ENCODE measurements at regions not wholly inside any gene's neighbourhood (a gene's known extent, or its start where the extent isn't known, plus 50 kb on each side); places are given as distances from the start of the nearest gene placed in this dataset.

GRCh38 chr11:80621871-80622270, 1181.0 kb upstream of the TENM4 start:
- TF ChIP-seq, protein P1, sequence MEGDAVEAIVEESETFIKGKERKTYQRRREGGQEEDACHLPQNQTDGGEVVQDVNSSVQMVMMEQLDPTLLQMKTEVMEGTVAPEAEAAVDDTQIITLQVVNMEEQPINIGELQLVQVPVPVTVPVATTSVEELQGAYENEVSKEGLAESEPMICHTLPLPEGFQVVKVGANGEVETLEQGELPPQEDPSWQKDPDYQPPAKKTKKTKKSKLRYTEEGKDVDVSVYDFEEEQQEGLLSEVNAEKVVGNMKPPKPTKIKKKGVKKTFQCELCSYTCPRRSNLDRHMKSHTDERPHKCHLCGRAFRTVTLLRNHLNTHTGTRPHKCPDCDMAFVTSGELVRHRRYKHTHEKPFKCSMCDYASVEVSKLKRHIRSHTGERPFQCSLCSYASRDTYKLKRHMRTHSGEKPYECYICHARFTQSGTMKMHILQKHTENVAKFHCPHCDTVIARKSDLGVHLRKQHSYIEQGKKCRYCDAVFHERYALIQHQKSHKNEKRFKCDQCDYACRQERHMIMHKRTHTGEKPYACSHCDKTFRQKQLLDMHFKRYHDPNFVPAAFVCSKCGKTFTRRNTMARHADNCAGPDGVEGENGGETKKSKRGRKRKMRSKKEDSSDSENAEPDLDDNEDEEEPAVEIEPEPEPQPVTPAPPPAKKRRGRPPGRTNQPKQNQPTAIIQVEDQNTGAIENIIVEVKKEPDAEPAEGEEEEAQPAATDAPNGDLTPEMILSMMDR (IDR thresholded peaks at IDR 0.05), result no peak
- TF ChIP-seq POLR2A (IDR thresholded peaks at IDR 0.05), result no peak

All from sigmoid colon (tissue), 3 donors.